ENCODE measurements at regions not wholly inside any gene's neighbourhood (a gene's known extent, or its start where the extent isn't known, plus 50 kb on each side); places are given as distances from the start of the nearest gene placed in this dataset.
"Not testable (repeated sequence)": the region's sequence is repeated elsewhere in the genome, so short reads cannot be mapped to it uniquely, and the experiment has no call there.

DNA sequence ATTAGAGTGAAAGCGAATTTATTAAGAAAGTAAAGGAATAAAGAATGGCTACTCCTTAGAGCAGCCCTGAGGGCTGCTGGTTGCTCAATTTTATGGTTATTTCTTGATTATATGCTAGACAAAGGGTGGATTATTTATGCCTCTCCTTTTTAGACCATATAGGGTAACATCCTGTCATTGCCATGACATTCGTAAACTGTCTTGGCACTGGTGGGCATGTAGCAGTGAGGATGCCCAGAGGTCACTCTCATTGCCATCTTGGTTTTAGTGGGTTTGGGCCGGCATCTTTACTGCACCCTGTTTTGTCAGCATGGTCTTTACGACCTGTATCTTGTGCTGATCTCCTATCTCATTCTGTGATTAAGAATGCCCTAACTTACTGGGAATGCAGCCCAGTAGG, 58.2 kb downstream of the TANC2 start (continued):
- TF ChIP-seq, protein P1, sequence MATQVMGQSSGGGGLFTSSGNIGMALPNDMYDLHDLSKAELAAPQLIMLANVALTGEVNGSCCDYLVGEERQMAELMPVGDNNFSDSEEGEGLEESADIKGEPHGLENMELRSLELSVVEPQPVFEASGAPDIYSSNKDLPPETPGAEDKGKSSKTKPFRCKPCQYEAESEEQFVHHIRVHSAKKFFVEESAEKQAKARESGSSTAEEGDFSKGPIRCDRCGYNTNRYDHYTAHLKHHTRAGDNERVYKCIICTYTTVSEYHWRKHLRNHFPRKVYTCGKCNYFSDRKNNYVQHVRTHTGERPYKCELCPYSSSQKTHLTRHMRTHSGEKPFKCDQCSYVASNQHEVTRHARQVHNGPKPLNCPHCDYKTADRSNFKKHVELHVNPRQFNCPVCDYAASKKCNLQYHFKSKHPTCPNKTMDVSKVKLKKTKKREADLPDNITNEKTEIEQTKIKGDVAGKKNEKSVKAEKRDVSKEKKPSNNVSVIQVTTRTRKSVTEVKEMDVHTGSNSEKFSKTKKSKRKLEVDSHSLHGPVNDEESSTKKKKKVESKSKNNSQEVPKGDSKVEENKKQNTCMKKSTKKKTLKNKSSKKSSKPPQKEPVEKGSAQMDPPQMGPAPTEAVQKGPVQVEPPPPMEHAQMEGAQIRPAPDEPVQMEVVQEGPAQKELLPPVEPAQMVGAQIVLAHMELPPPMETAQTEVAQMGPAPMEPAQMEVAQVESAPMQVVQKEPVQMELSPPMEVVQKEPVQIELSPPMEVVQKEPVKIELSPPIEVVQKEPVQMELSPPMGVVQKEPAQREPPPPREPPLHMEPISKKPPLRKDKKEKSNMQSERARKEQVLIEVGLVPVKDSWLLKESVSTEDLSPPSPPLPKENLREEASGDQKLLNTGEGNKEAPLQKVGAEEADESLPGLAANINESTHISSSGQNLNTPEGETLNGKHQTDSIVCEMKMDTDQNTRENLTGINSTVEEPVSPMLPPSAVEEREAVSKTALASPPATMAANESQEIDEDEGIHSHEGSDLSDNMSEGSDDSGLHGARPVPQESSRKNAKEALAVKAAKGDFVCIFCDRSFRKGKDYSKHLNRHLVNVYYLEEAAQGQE (IDR thresholded peaks at IDR 0.05; ENCODE audit: low read depth, low read length) = no peak
- TF ChIP-seq SIN3A (IDR thresholded peaks at IDR 0.05; ENCODE audit: borderline replicate concordance, low read depth, low read length) (no peak), TAF1 (IDR thresholded peaks at IDR 0.05; ENCODE audit: borderline replicate concordance, low read depth, low read length) (no peak), JUND (IDR thresholded peaks at IDR 0.05) (no peak), RFX5 (IDR thresholded peaks at IDR 0.05; ENCODE audit: low read length) (no peak)
- TF ChIP-seq, protein P2, sequence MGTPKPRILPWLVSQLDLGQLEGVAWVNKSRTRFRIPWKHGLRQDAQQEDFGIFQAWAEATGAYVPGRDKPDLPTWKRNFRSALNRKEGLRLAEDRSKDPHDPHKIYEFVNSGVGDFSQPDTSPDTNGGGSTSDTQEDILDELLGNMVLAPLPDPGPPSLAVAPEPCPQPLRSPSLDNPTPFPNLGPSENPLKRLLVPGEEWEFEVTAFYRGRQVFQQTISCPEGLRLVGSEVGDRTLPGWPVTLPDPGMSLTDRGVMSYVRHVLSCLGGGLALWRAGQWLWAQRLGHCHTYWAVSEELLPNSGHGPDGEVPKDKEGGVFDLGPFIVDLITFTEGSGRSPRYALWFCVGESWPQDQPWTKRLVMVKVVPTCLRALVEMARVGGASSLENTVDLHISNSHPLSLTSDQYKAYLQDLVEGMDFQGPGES (IDR thresholded peaks at IDR 0.05; ENCODE audit: low read depth, low read length) = no peak

DNA sequence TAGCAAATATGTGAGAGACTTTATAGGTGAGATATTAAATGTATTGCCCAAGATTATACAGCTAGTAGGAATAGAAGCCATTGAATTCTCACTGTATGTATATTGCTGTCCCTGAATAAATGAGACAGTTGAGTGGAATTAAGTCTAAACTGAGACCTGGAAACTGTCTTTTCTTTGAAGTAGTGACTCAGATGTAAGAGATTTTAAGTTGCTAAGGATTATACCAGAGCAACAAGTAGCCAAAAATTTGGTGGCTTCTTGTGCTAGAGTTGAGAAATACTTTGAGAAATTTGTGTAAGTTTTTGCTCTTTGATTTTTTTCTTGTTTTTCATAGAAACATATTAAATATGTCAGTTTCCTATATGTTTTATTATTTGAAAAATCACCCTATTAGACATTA, 58.7 kb downstream of the TANC2 start:
- Histone ChIP-seq H3K36me3 (replicated peaks in 1 of 2; ENCODE audit: control insufficient read depth in 1 of 2, insufficient read depth in 2 of 2, low read length in 1 of 2) (peaks cover 7 to 32% of the 10 kb centered on the region in 2 experiments), H4K20me1 (ENCODE audit: insufficient read depth) (peaks cover 16% of the 10 kb centered on the region), H3K4me2 (no peak overlapping the region), H2AFZ (ENCODE audit: low read depth) (no peak overlapping the region), H3K4me3 (ENCODE audit: low read depth in 2 of 2, low read length in 1 of 2) (no peak overlapping the region), H3K27ac (ENCODE audit: low read depth in 2 of 2, low read length in 1 of 2) (no peak overlapping the region; a peak in 1 of 4 replicates), H3K9me3 (no peaks in the 10 kb centered on the region), H3F3A (replicated peaks; ENCODE audit: insufficient read depth) (peaks cover 30% of the 10 kb centered on the region), H3K9me2 (no peaks in the 10 kb centered on the region), H3K9ac (no peak overlapping the region), H3K27me3 (ENCODE audit: insufficient read depth) (no peaks in the 10 kb centered on the region), H3K79me2 (ENCODE audit: insufficient read depth) (peaks cover 94% of the 10 kb centered on the region), H3K4me1 (ENCODE audit: control insufficient read depth in 1 of 2, insufficient read depth in 2 of 2, low read depth in 1 of 2, low read length in 1 of 2) (peaks cover 6 to 47% of the 10 kb centered on the region in 2 experiments)
- no peak for DNase-seq
- POLR2A ChIA-PET = no interaction called here
- CTCF ChIA-PET = no interaction called here
- no peak for TF ChIP-seq SMC3 (IDR thresholded peaks at IDR 0.05; ENCODE audit: low read depth, low read length)
- 0 out of 2 replicates have a peak, but pooled peaks have one; percentile 29 for TF ChIP-seq JUND (IDR thresholded peaks at IDR 0.05)

DNA sequence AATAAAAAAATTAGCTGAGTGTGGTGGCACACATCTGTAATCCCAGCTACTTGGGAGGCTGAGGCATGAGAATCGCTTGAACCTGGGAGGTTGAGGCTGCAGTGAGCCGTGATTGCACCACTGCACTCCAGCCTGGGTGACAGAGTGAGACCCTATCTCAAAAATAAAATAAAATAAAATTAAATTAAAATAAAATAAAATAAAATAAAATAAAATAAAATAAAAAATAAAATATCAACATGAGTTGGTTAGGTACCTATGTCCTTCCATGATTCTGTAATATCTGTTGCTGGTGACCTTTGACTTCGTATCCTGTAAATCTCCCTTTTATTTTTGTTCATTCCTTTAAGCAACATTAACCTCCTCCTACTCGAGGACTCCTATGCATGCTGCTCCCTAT, 59.6 kb downstream of the TANC2 start:
- peaks cover 92% of the 10 kb centered on the region for H3K79me2 ChIP-seq (ENCODE audit: insufficient read depth)

More for the DNA sequence above, 59.6 kb downstream of the TANC2 start:
- H2AFZ ChIP-seq (ENCODE audit: low read depth); H3K27me3 ChIP-seq (ENCODE audit: insufficient read depth); CTCF ChIA-PET; H3K9ac ChIP-seq; H3K9me2 ChIP-seq; H3K4me3 ChIP-seq (ENCODE audit: low read depth in 2 of 2, low read length in 1 of 2); DNase-seq; H3K9me3 ChIP-seq; H3K27ac ChIP-seq (ENCODE audit: low read depth in 2 of 2, low read length in 1 of 2); H3K4me2 ChIP-seq: not testable (repeated sequence)
- peaks cover 6 to 56% of the 10 kb centered on the region in 2 experiments for H3K4me1 ChIP-seq (ENCODE audit: control insufficient read depth in 1 of 2, insufficient read depth in 2 of 2, low read depth in 1 of 2, low read length in 1 of 2)
- peaks cover 16% of the 10 kb centered on the region for H4K20me1 ChIP-seq (ENCODE audit: insufficient read depth)
- peaks cover 7 to 27% of the 10 kb centered on the region in 2 experiments for H3K36me3 ChIP-seq (replicated peaks in 1 of 2; ENCODE audit: control insufficient read depth in 1 of 2, insufficient read depth in 2 of 2, low read length in 1 of 2)
- WGBS (ENCODE audit: low lambda C conversion rate) = 96% methylated on average over 4 of the region's 4 CpGs
- peaks cover 39% of the 10 kb centered on the region for H3F3A ChIP-seq (replicated peaks; ENCODE audit: insufficient read depth)
- POLR2A ChIA-PET = interaction anchor here (0.7 kb wide), 1 partner anchor 586 kb away, joined by 6 read pairs; no protein-coding TSS in a partner anchor
